ENCODE measurements at regions not wholly inside any gene's neighbourhood (a gene's known extent, or its start where the extent isn't known, plus 50 kb on each side); places are given as distances from the start of the nearest gene placed in this dataset.

DNA sequence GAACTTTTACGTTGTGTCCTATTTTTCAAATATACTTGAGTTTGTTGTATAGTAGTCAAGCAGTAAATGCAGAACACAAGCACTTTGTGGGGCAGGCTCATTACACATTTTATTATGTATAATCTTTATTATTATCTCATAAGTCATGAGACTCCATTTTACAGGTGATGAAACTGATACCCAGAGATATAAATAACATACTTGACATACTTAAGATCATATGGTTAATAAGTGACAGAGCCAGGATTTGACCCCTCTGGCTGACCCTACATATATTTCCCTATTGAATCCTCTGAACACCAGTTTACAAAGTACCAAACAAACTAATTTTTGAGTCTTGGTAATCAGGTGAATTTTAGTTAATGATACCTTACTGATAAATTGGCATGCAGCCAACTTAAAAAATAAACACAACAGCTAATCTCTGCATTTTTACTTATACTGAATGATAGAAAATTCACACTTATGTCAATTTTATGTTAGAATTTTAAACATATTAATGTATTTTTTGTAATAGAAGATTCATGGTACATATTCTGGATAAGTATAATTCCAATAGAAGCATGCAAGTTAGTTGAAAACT, 305.0 kb upstream of the MEF2C start:
- Histone ChIP-seq H3K27ac (replicated peaks) (no peak overlapping the region), H3K4me3 (replicated peaks; ENCODE audit: insufficient read depth, low read length) (no peak overlapping the region), H3K27me3 (ENCODE audit: insufficient read depth, poor library complexity, severe bottlenecking) (no peaks in the 10 kb centered on the region)
- TF ChIP-seq GABPA (IDR thresholded peaks at IDR 0.05; ENCODE audit: low read depth): no peak
- TF ChIP-seq, protein P1, sequence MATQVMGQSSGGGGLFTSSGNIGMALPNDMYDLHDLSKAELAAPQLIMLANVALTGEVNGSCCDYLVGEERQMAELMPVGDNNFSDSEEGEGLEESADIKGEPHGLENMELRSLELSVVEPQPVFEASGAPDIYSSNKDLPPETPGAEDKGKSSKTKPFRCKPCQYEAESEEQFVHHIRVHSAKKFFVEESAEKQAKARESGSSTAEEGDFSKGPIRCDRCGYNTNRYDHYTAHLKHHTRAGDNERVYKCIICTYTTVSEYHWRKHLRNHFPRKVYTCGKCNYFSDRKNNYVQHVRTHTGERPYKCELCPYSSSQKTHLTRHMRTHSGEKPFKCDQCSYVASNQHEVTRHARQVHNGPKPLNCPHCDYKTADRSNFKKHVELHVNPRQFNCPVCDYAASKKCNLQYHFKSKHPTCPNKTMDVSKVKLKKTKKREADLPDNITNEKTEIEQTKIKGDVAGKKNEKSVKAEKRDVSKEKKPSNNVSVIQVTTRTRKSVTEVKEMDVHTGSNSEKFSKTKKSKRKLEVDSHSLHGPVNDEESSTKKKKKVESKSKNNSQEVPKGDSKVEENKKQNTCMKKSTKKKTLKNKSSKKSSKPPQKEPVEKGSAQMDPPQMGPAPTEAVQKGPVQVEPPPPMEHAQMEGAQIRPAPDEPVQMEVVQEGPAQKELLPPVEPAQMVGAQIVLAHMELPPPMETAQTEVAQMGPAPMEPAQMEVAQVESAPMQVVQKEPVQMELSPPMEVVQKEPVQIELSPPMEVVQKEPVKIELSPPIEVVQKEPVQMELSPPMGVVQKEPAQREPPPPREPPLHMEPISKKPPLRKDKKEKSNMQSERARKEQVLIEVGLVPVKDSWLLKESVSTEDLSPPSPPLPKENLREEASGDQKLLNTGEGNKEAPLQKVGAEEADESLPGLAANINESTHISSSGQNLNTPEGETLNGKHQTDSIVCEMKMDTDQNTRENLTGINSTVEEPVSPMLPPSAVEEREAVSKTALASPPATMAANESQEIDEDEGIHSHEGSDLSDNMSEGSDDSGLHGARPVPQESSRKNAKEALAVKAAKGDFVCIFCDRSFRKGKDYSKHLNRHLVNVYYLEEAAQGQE (IDR thresholded peaks at IDR 0.05; ENCODE audit: insufficient replicate concordance, low read depth): no peak
- no peak for TF ChIP-seq CTCF (IDR thresholded peaks at IDR 0.05; ENCODE audit: insufficient read depth, low read length)
- TF ChIP-seq SPI1 (IDR thresholded peaks at IDR 0.05; ENCODE audit: borderline replicate concordance, low read depth): no peak
- no peak for DNase-seq (ENCODE audit: low read depth in 1 of 2, low spot score in 1 of 2)

DNA sequence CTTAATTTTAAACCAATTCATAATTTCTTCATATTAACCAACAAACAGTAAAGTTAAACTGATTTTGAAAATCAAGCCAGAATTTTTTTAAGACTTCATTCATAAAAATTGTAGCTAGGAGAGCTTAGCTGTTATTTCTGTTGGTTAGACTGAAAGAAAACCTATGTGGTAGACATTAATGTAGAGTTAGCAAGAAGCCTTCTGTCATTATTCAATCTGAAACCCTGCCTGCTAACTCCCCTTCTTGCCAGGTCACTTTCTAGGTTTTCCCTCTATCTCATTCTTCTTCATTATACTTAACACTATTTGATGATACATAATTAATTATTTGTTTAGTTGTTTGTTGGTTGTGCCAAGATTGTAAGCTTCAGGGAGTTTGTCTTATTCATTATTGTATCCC, 304.3 kb upstream of the MEF2C start:
- Histone ChIP-seq H3K27me3 (ENCODE audit: insufficient read depth, poor library complexity, severe bottlenecking) (no peaks in the 10 kb centered on the region), H3K27ac (replicated peaks) (no peak overlapping the region), H3K4me3 (replicated peaks; ENCODE audit: insufficient read depth, low read length) (no peak overlapping the region)
- TF ChIP-seq, protein P1 (IDR thresholded peaks at IDR 0.05; ENCODE audit: insufficient replicate concordance, low read depth): no peak
- DNase-seq (ENCODE audit: low read depth in 1 of 2, low spot score in 1 of 2): no peak

GRCh38 chr5:89181546-89181945, 298.6 kb upstream of the MEF2C start:
- DNase-seq (ENCODE audit: low read depth in 1 of 2, low spot score in 1 of 2): no peak
- Histone ChIP-seq H3K4me3 (replicated peaks; ENCODE audit: insufficient read depth, low read length) (no peak overlapping the region), H3K27me3 (ENCODE audit: insufficient read depth, poor library complexity, severe bottlenecking) (no peaks in the 10 kb centered on the region), H3K27ac (replicated peaks) (no peak overlapping the region)
- TF ChIP-seq CTCF (IDR thresholded peaks at IDR 0.05; ENCODE audit: insufficient read depth, low read length) (no peak), POLR2AphosphoS5 (IDR thresholded peaks at IDR 0.05; ENCODE audit: low read depth) (no peak), GABPA (IDR thresholded peaks at IDR 0.05; ENCODE audit: low read depth) (no peak), SPI1 (IDR thresholded peaks at IDR 0.05; ENCODE audit: borderline replicate concordance, low read depth) (no peak)
- TF ChIP-seq, protein P1 (IDR thresholded peaks at IDR 0.05; ENCODE audit: insufficient replicate concordance, low read depth): no peak
